HUES64 (cell line): ENCODE measurements at regions not wholly inside any gene's neighbourhood (a gene's known extent, or its start where the extent isn't known, plus 50 kb on each side); places are given as distances from the start of the nearest gene placed in this dataset.
"Not testable (repeated sequence)": the region's sequence is repeated elsewhere in the genome, so short reads cannot be mapped to it uniquely, and the experiment has no call there.

Experiments used
- H3K27ac ChIP-seq: 2 replicates; pipeline ENCODE4 v1.7.0; 2013; ENCODE audit warnings: low read depth, low read length, inconsistent platforms
- H3K27me3 ChIP-seq: 2 replicates; pipeline ENCODE4 v1.6.1; 2013; ENCODE audit warnings: mild to moderate bottlenecking, low read length; ENCODE audit not compliant: insufficient read depth
- H3K36me3 ChIP-seq: 2 replicates; pipeline ENCODE4 v1.6.1; 2013; ENCODE audit warnings: mild to moderate bottlenecking, low read length; ENCODE audit not compliant: insufficient read depth
- H3K4me1 ChIP-seq: 2 replicates; pipeline ENCODE4 v1.6.1; 2013; ENCODE audit warnings: mild to moderate bottlenecking, low read length, moderate library complexity; ENCODE audit not compliant: insufficient read depth
- H3K4me3 ChIP-seq: 2 replicates; pipeline ENCODE4 v1.5.1; 2013; ENCODE audit warnings: mild to moderate bottlenecking, low read length, moderate library complexity
- H3K9ac ChIP-seq: 2 replicates; pipeline ENCODE4 v1.6.1; 2013; ENCODE audit warnings: mild to moderate bottlenecking, low read depth, low read length
- H3K9me3 ChIP-seq: 2 replicates; pipeline ENCODE4 v1.6.1; 2013; ENCODE audit warnings: low read depth, low read length; ENCODE audit not compliant: insufficient read depth
- WGBS: fragments of 150-250, 120-280 bp; methylation state at CpG from one replicate; pipeline ENCODE4 v1.1.7; 2013; ENCODE audit warnings: missing lambda C conversion rate; 5-methylcytosine and 5-hydroxymethylcytosine counted together

DNA sequence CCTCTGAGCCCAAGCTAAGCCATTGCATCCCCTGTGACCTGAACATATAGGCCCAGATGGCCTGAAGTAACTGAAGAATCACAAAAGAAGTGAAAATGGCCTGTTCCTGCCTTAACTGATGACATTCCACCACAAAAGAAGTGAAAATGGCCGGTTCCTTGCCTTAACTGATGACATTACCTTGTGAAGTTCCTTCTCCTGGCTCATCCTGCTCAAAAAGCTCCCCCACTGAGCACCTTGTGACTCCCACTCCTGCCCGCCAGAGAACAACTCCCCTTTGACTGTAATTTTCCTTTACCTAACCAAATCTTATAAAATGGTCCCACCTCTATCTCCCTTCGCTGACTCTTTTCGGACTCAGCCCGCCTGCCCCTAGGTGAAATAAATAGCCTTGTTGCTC is 399.5 kb upstream of the ZNF804A start:
- not testable (repeated sequence) for H3K36me3 ChIP-seq, H3K9ac ChIP-seq, H3K27ac ChIP-seq, H3K27me3 ChIP-seq, H3K4me3 ChIP-seq, H3K9me3 ChIP-seq
- WGBS: 79% methylated on average over 5 of the region's 5 CpGs
- H3K4me1 ChIP-seq: peaks cover 24% of the 10 kb centered on the region

DNA sequence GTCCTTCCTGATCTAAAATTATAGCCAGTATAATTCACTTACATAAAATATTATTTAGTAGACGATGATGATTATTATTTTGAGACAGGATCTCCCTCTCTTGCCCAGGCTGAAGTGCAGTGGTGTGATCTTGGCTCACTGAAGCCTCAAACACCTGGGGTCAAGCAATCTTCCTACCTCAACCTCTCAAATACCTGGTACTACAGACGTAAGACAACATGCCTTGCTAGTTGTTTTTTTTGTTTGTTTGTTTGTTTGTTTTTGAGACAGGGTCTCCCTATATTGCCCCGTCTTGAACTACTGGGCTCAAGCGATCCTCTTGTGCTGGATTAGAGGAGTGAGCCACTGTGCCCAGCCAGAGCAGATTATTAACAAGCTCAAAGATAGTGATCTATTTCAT is 399.1 kb upstream of the ZNF804A start:
- 96% methylated on average over 4 of the region's 4 CpGs for WGBS
- H3K4me3 ChIP-seq: no peak overlapping the region
- peaks cover 24% of the 10 kb centered on the region for H3K4me1 ChIP-seq
- H3K27me3 ChIP-seq: no peaks in the 10 kb centered on the region
- H3K9me3 ChIP-seq: no peaks in the 10 kb centered on the region
- no peaks in the 10 kb centered on the region for H3K36me3 ChIP-seq
- H3K27ac ChIP-seq: no peak overlapping the region
- H3K9ac ChIP-seq: no peak overlapping the region

DNA sequence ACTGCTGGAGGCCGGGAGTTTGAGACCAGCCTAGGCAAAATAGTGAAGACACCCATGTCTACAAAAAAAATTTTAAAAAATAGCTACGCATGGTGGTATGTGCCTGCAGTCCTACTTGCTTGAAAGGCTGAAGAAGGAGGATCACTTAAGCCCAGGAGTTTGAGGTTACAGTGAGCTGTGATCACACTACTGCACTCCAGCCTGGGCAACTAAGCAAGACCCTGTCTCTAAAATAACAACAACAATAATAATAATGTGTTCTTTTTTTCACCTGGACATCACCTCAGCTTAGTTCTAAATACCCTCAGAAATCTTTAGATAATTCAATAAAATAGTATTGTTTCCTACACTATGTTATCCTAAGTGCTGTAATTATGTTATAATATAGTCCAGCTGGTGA is 397.1 kb upstream of the ZNF804A start:
- no peak overlapping the region for H3K4me3 ChIP-seq
- WGBS: 95% methylated on average over 2 of the region's 2 CpGs
- no peaks in the 10 kb centered on the region for H3K9me3 ChIP-seq
- no peaks in the 10 kb centered on the region for H3K36me3 ChIP-seq
- peaks cover 24% of the 10 kb centered on the region for H3K4me1 ChIP-seq
- H3K9ac ChIP-seq: no peak overlapping the region
- no peak overlapping the region for H3K27ac ChIP-seq
- no peaks in the 10 kb centered on the region for H3K27me3 ChIP-seq

DNA sequence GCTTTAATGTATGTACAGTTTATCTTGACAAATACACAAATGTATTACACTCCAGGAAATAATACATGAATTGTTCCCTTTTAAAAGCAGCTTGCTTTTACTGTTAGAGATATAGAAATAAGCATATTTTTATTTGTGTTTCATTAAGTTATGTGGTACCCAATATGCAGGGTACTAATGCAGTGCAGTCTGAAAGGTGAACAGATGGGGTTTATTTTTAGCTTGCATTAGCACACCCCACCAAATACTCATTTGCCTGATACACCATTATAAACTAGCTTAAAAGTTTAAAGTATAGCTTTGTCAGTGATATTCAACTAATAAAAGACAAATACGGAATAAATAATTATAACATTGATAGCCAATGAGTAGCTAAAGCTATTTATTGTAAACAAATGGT is 394.7 kb upstream of the ZNF804A start:
- Histone ChIP-seq H3K27me3 (no peaks in the 10 kb centered on the region), H3K27ac (no peak overlapping the region), H3K9ac (no peak overlapping the region), H3K36me3 (no peaks in the 10 kb centered on the region), H3K4me3 (no peak overlapping the region), H3K4me1 (peaks cover 3% of the 10 kb centered on the region; the same call in 1 of the 2 replicates), H3K9me3 (no peaks in the 10 kb centered on the region)
- WGBS: no CpG with 5 or more reads among the region's 1 CpG

DNA sequence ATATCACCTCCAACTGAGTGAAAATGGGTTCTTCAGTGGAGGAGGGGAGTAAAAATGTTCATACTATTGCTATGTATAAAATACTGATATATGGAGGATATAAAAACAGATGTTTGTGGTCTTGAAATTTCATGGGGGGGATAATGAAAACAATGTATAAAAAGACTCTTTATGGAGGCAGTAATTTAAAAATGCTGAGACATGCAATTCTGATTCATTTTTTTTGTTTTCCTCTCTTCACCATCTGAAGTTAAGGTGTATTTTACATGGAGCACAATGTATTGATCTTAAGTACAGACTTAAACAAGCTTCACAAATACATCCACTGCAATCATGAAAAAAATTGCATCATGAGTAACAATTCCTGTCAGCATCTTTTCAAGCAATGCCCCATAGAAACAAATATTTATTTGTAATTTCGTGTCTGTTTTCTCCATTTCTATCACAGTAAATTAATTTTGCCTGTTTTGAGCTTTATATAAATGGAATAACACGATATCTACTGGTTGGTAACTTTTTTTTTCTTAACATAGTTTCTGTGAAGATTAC is 393.2 kb upstream of the ZNF804A start:
- Histone ChIP-seq H3K27ac (no peak overlapping the region), H3K9me3 (no peaks in the 10 kb centered on the region), H3K4me3 (no peak overlapping the region), H3K4me1 (no peaks in the 10 kb centered on the region), H3K9ac (no peak overlapping the region), H3K27me3 (no peaks in the 10 kb centered on the region), H3K36me3 (no peaks in the 10 kb centered on the region)
- WGBS: no CpG with 5 or more reads among the region's 2 CpGs

DNA sequence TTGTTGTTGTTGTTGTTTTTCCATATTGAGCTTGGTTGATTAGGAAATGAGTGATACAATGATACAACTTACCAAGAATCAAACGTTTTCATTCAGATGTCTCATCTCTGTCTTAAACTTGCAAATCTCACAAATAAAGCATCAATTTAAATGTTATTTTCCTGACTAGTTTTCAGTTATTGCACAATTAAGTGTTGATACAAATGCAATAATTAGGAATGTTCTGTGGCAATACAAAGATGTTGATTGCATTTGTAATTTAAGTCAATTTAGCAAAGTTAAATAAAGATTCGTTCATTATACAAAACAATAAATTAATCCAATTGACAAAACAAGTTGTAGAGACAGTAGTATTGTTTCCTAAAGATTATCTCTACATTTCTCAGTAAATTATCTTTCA is 392.3 kb upstream of the ZNF804A start:
- WGBS: no CpG with 5 or more reads among the region's 2 CpGs

DNA sequence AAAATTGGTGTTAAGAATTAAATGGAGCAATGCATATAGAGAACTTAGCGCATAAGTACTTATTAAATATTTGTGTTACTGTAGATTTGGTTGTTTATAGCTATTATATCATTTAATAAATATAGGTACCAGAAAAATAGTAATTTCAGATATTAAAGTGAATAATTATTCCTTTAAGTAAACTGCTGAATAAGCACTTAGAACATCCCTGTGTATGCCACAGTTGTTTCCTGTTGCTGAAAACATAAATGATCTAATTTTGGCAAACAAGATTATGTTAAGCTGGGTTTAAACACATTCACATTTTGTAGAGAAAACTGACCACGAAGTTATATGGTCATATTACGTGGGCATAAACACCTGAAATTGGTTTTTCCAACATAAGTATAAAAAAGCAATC is 388.0 kb upstream of the ZNF804A start:
- WGBS: 89% methylated on average over 2 of the region's 3 CpGs
- no peaks in the 10 kb centered on the region for H3K36me3 ChIP-seq
- H3K9ac ChIP-seq: no peak overlapping the region
- H3K27ac ChIP-seq: no peak overlapping the region
- H3K9me3 ChIP-seq: no peaks in the 10 kb centered on the region
- H3K27me3 ChIP-seq: no peaks in the 10 kb centered on the region
- H3K4me1 ChIP-seq: no peaks in the 10 kb centered on the region
- H3K4me3 ChIP-seq: no peak overlapping the region

More for the DNA sequence above, 392.3 kb upstream of the ZNF804A start:
- Histone ChIP-seq H3K27me3 (no peaks in the 10 kb centered on the region), H3K27ac (no peak overlapping the region), H3K4me3 (no peak overlapping the region), H3K4me1 (no peaks in the 10 kb centered on the region), H3K36me3 (no peaks in the 10 kb centered on the region), H3K9me3 (no peaks in the 10 kb centered on the region), H3K9ac (no peak overlapping the region)

DNA sequence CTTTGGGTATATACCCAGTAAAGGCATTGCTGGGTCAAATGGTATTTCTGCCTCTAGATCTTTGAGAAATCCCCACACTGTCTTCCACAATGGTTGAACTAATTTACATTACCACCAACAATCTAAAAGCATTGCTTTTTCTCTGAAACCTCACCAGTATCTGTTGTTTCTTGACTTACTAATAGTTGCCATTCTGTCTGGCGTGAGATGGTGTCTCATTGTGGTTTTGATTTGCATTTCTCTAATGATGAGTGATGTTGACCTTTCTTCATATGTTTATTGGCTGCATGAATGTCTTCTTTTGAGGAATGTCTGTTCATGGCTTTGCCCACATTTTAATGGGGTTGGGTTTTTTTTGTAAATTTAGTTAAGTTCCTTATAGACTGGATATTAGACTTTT is 382.6 kb upstream of the ZNF804A start:
- no peak overlapping the region for H3K27ac ChIP-seq
- no peak overlapping the region for H3K9ac ChIP-seq
- H3K36me3 ChIP-seq: no peaks in the 10 kb centered on the region
- H3K4me3 ChIP-seq: no peak overlapping the region
- no peaks in the 10 kb centered on the region for H3K4me1 ChIP-seq
- no peaks in the 10 kb centered on the region for H3K9me3 ChIP-seq
- H3K27me3 ChIP-seq: no peaks in the 10 kb centered on the region
- WGBS: 92% methylated on average over 1 of the region's 1 CpG

DNA sequence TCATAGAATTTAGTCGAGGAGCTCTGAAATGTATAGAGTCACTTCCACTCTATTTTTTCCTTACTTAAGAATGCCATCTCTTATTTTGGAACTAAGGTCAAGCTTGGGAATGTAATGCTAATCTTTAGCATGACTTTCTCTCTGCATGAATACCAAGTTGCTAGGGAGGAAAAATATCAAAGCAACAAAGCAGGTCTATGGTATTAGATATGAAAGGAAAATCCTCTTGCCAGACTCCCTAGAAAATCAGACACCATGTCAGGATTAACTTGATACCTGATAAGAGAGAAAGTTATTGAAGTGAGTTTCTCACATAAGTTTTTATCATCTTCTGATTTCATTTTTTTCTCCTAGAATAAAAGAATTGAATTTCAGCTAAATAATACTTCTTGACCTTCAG is 341.7 kb upstream of the ZNF804A start:
- H3K9me3 ChIP-seq: no peaks in the 10 kb centered on the region
- WGBS: 100% methylated on average over 1 of the region's 1 CpG
- H3K9ac ChIP-seq: no peak overlapping the region
- no peak overlapping the region for H3K4me3 ChIP-seq
- H3K27ac ChIP-seq: no peak overlapping the region
- H3K4me1 ChIP-seq: no peaks in the 10 kb centered on the region
- H3K27me3 ChIP-seq: no peaks in the 10 kb centered on the region
- no peaks in the 10 kb centered on the region for H3K36me3 ChIP-seq

DNA sequence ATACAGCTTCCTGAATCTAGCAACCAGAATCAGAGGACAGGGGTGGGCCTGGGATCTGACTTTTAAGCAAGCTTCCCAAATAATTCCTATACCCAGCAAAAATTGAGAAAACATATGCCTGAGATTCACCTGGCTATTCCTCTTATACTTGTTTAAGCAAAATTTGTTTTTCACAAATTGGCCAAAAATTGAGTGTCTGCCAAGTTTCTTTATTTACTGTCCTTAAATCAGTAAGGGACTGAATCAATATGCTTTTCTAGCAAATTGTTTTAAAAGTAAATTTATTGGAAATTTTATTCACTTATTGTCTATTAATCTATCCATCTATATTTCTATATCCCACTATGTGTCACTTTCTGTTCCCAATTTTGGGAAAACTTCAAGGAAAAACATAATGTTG is 337.0 kb upstream of the ZNF804A start:
- Histone ChIP-seq H3K4me1 (no peaks in the 10 kb centered on the region), H3K4me3 (no peak overlapping the region), H3K36me3 (no peaks in the 10 kb centered on the region), H3K9ac (no peak overlapping the region), H3K27me3 (no peaks in the 10 kb centered on the region), H3K27ac (no peak overlapping the region), H3K9me3 (no peaks in the 10 kb centered on the region)

DNA sequence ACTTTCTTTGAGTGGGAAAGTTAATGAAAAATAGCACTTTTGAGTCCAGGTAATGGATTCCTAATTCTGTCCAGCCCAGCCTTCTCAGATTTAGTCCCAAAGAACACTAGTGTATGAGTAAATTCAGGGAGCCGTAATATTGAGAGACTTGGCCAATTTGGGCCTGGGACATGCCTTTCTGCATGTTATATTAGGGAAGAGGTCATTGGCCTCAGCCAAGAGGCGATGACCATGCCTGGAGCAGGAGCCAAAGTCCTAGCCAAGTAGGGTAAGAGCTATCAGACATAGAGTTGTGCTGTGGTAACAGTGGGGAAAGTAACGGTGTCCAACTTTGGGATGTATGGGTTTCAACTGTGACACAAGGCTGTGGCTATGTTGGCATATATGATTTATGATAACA is 336.5 kb upstream of the ZNF804A start:
- Histone ChIP-seq H3K4me1 (no peaks in the 10 kb centered on the region), H3K4me3 (no peak overlapping the region), H3K9ac (no peak overlapping the region), H3K9me3 (no peaks in the 10 kb centered on the region), H3K27me3 (no peaks in the 10 kb centered on the region), H3K36me3 (no peaks in the 10 kb centered on the region), H3K27ac (no peak overlapping the region)
- WGBS: 97% methylated on average over 3 of the region's 3 CpGs

DNA sequence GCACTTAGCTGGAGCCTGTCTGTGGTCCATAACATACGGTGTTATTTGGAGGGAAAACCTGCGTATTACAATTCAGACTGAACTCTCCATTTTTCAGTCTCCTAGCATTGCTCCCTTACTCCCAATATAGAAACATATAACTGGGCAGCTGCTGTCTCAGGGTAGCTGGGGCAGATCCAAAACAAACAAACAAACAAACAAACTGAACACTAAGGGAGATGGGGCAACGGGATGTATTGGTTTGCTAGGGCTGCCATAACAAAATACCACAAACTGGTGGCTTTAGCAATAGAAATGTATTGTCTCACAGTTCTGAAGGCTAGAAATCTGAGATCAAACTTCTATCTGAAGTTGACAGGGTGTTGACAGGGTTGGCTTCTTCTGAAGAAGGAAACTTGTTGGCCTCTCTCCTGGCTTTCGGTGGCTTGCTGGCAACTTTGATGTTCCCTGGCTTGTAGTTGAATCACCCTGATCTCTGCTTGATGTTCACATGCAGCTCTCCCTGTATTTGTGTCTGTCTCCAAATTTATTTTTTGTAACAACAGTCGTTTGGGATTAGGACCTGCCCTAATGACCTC is 329.3 kb upstream of the ZNF804A start:
- no peak overlapping the region for H3K4me3 ChIP-seq
- H3K27me3 ChIP-seq: no peaks in the 10 kb centered on the region
- no peak overlapping the region for H3K9ac ChIP-seq
- no peaks in the 10 kb centered on the region for H3K4me1 ChIP-seq
- 94% methylated on average over 5 of the region's 5 CpGs for WGBS
- H3K36me3 ChIP-seq: no peaks in the 10 kb centered on the region
- no peaks in the 10 kb centered on the region for H3K9me3 ChIP-seq
- no peak overlapping the region for H3K27ac ChIP-seq
